UCSD-AML1 (cell line): ENCODE measurements at regions not wholly inside any gene's neighbourhood (a gene's known extent, or its start where the extent isn't known, plus 50 kb on each side); places are given as distances from the start of the nearest gene placed in this dataset.

Experiments used
- DNase-seq: peaks from one replicate; lab custom pipeline; 2025; ENCODE audit not compliant: unreplicated experiment; lab: John Stamatoyannopoulos, UW

GRCh38 chr18:41373612-41374011 is 581.4 kb upstream of the PIK3C3 start:
- DNase-seq = no peak

GRCh38 chr18:41372046-41372665 is 582.9 kb upstream of the PIK3C3 start:
- no peak for DNase-seq

- no peak for DNase-seq
Observed at GRCh38 chr18:41371156-41372045, 583.6 kb upstream of the PIK3C3 start.

GRCh38 chr18:41370740-41371139 is 584.3 kb upstream of the PIK3C3 start:
- DNase-seq = no peak

GRCh38 chr18:41357708-41358107 is 597.3 kb upstream of the PIK3C3 start:
- DNase-seq = no peak

- DNase-seq = no peak
Observed at GRCh38 chr18:41353777-41354528, 601.1 kb upstream of the PIK3C3 start.

- DNase-seq = no peak
Observed at GRCh38 chr18:41351430-41351829, 603.6 kb upstream of the PIK3C3 start.

GRCh38 chr18:41347057-41347456 is 608.0 kb upstream of the PIK3C3 start:
- no peak for DNase-seq

GRCh38 chr18:41343808-41344207 is 611.2 kb upstream of the PIK3C3 start:
- DNase-seq = no peak

GRCh38 chr18:41338341-41338740 is 616.7 kb upstream of the PIK3C3 start:
- no peak for DNase-seq

- no peak for DNase-seq
Observed at GRCh38 chr18:41331661-41332060, 623.4 kb upstream of the PIK3C3 start.

GRCh38 chr18:41326311-41326710 is 628.7 kb upstream of the PIK3C3 start:
- DNase-seq = no peak

- DNase-seq = no peak
Observed at GRCh38 chr18:41324934-41325333, 630.1 kb upstream of the PIK3C3 start.

- DNase-seq = no peak
Observed at GRCh38 chr18:41324020-41324791, 630.8 kb upstream of the PIK3C3 start.

- DNase-seq = no peak
Observed at GRCh38 chr18:41323044-41323443, 632.0 kb upstream of the PIK3C3 start.

GRCh38 chr18:41320100-41320499 is 634.9 kb upstream of the PIK3C3 start:
- DNase-seq = no peak

GRCh38 chr18:41315134-41315533 is 639.9 kb upstream of the PIK3C3 start:
- DNase-seq = no peak

- DNase-seq = no peak
Observed at GRCh38 chr18:41311571-41312547, 643.2 kb upstream of the PIK3C3 start.

GRCh38 chr18:41297740-41298139 is 657.3 kb upstream of the PIK3C3 start:
- no peak for DNase-seq

- no peak for DNase-seq
Observed at GRCh38 chr18:41269294-41269693, 685.7 kb upstream of the PIK3C3 start.
